MG63 (cell line): ENCODE measurements at regions not wholly inside any gene's neighbourhood (a gene's known extent, or its start where the extent isn't known, plus 50 kb on each side); places are given as distances from the start of the nearest gene placed in this dataset.
"Not testable (repeated sequence)": the region's sequence is repeated elsewhere in the genome, so short reads cannot be mapped to it uniquely, and the experiment has no call there.

Source experiments
- DNase-seq: peaks from one replicate; pipeline ENCODE4 v3.0.0-alpha.2; 2020
- H3K27me3 ChIP-seq: fragments of 250-450 bp; sonication (Bioruptor Pico); 2 replicates; pipeline ENCODE4 v1.5.1; 2020; ENCODE audit warnings: mild to moderate bottlenecking, moderate library complexity
- H3K36me3 ChIP-seq: fragments of 250-450 bp; sonication (Bioruptor Pico); 2 replicates; pipeline ENCODE4 v1.5.1; 2020; ENCODE audit warnings: mild to moderate bottlenecking, moderate library complexity
- H3K4me3 ChIP-seq: fragments of 250-450 bp; sonication (Bioruptor Pico); 2 replicates; pipeline ENCODE4 v1.5.1; 2020; ENCODE audit warnings: mild to moderate bottlenecking, moderate library complexity
- H3K9me3 ChIP-seq: fragments of 250-450 bp; sonication (Bioruptor Pico); 2 replicates; pipeline ENCODE4 v1.5.1; 2020; ENCODE audit warnings: mild to moderate bottlenecking, moderate library complexity

DNA sequence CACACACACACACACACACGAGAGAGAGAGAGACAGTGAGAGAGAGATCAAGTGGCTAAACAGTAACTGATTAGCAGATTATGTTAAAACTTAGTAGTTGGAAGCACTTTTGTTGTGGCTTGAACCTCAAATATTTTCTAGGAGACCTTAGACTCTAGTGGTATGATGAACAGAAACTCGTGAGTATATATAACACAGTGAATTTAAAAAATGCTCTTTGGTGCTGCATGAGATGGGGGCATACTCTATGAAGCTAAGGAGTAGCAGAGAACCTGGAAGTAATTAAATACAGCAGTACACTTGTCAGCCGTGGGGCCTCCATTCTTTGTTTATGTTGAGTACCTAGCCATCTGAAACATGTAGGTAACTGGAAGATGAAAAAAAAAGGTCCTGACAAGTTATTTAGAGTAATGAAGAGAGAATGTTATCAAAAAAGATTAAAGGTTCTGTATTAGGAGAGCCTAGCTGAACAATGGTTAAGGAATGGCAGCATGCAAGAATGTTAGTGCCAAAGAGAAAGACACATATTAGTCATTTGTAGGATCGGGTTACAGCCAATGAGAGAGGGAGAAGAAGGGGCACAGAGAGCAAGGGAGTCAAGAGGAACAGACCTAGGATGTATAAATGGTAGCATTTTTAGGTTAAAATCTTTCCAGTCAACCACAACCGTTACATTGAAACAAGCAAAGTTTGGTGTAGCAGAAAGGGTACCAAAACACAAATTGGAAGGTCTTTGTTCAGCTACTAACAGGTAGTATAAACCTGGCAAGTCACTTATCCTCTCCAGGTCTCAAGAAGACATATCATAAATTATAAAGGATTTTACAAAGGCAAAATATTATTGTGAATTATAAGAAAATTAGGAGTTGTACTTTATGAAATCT lies 316.7 kb upstream of the DIPK2B start:
- Histone ChIP-seq H3K9me3 (no peaks in the 10 kb centered on the region), H3K4me3 (no peak overlapping the region), H3K36me3 (peaks cover 2% of the 10 kb centered on the region), H3K27me3 (no peaks in the 10 kb centered on the region)
- peak; percentile 20 for DNase-seq

DNA sequence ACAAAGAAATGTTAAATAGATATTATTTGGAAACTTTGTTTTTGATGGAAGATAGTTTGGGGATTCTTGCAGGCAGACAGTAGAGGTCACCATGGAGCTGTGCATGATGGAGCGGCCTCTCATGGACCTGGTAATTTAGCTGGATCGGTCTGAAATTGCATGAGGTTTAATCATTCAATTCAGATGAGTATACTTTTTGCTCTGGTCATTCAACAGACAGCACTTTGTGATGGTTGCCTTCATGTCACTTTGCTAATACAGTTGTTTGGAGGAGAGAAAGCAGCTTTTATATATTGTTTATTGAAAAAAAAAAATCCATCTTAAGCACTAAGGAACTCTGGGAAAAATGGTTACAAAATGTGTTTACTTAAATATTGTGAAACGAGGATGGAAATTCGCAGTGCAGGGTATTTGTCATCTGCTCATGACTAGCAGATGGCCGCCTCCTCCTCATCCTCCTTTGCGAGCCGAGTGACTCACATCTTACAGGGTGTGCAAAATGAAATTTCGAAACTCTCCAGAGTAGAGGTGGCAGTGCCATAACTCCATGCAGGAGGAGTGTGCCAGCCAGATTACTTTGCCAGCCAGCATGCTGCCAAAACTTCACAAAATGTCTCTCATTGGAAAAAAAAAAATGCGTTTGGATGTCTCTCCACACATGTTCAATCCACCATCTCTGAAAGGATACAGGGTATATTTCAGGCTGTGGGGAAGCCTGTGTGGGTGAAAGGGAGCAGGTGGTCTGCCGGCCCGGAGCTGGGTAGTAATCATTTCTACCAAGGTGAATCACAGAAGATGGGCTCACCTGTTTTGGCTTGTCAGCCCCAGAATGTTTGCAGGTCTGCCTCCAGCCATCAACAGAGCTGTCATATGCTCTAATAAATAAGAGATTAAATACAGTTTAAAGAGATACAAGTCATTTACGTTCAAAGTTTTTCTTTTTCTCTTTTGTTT lies 314.9 kb upstream of the DIPK2B start:
- Histone ChIP-seq H3K27me3 (no peaks in the 10 kb centered on the region), H3K4me3 (no peak overlapping the region), H3K36me3 (no peaks in the 10 kb centered on the region; the same call in 1 of the 2 replicates), H3K9me3 (no peaks in the 10 kb centered on the region)
- DNase-seq = peak; percentile 88

DNA sequence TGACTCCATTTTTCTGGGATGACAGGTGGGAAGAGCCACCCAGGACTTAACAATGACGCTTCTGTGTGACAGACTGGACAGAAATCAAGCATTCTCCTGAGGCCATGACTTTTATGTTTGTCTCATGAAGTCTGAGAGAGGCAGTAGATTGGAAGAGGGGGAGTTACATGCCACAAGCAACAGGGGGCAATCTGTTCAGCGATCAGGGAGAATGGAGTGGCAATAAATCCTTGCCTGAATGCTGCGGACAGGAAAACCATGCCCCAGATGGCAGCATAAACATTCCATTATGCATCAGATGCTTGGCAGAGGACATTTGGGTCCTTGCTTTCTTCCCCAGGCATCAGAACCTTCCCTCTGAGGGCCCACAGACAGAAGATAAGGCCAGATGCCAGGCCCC lies 312.4 kb upstream of the DIPK2B start:
- Histone ChIP-seq H3K36me3 (peaks cover 2% of the 10 kb centered on the region), H3K4me3 (no peak overlapping the region), H3K27me3 (no peaks in the 10 kb centered on the region), H3K9me3 (no peaks in the 10 kb centered on the region)
- DNase-seq = no peak

DNA sequence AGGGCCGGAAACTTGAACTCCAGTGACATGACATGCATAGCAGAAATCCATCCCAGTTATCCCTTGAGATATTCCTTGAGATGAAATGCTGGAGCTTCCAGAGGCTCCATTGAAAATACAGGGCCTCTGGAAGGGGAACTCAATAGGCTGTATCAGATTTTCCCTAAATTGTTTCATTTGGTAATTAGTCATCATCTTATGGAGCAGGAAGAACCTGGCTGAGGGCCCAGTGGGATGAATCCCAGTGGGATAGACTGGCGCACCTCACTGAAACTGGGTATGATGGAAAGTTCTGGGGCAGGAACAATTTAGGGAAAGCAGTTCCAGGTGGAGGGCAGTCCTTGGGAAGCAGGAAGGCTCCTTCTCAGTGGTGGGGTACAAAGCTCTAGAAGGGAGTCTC lies 307.8 kb upstream of the DIPK2B start:
- Histone ChIP-seq H3K4me3 (no peak overlapping the region), H3K36me3 (peaks cover 5% of the 10 kb centered on the region), H3K27me3 (no peaks in the 10 kb centered on the region), H3K9me3 (no peaks in the 10 kb centered on the region)
- DNase-seq = peak; percentile 38

DNA sequence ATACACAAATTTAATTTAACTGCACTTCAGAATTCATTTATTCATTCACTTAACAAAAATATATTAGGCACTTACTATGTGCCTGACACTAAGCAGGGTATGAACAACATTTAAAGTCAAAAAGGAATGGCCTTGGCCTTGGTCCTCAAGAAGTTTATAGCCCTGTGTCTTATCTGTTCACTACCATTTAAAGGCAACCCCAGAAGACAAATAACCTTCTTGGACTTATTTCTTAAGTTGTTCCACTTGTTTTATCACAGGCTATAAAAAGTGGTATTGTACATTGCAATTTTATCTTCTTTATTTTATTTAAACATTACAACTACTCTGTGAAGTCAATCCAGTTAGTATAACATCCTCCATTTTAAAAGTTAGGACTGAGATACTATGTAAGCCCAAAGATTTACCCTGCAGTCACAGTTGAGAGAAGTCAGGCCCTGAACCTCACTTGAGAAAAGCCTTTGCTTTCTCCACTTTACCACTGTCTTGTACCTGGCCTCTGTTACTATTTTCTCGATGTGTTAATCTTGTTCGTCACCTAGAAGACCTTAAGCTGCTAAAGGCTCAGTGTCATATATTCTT lies 305.6 kb upstream of the DIPK2B start:
- no peaks in the 10 kb centered on the region for H3K27me3 ChIP-seq
- no peak overlapping the region for H3K4me3 ChIP-seq
- H3K9me3 ChIP-seq = no peaks in the 10 kb centered on the region

DNA sequence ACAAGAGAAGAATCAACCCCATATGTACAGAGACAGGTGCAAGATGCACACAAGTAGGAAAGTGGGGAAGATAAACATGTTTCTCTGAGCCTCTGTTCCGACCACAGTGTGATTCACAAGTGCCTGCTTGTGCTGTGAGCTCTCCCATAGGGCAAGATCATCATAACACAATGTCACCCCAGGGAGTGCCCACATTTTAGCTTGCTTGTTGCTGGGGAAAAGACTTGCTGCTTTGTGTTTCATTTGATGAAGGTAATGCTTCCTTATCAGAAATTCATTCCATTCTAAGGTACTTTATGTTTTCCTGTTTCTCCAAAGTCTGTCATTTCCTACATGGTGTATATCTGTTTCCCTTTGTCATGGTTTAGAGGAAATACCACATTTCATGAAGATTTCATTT lies 304.5 kb upstream of the DIPK2B start:
- H3K9me3 ChIP-seq = no peaks in the 10 kb centered on the region
- no peak overlapping the region for H3K4me3 ChIP-seq
- H3K27me3 ChIP-seq = no peaks in the 10 kb centered on the region
- DNase-seq = peak; percentile 50
- peaks cover 5% of the 10 kb centered on the region; the same call in 1 of the 2 replicates for H3K36me3 ChIP-seq

More for the DNA sequence above, 305.6 kb upstream of the DIPK2B start:
- peaks cover 5% of the 10 kb centered on the region for H3K36me3 ChIP-seq
- DNase-seq = no peak

DNA sequence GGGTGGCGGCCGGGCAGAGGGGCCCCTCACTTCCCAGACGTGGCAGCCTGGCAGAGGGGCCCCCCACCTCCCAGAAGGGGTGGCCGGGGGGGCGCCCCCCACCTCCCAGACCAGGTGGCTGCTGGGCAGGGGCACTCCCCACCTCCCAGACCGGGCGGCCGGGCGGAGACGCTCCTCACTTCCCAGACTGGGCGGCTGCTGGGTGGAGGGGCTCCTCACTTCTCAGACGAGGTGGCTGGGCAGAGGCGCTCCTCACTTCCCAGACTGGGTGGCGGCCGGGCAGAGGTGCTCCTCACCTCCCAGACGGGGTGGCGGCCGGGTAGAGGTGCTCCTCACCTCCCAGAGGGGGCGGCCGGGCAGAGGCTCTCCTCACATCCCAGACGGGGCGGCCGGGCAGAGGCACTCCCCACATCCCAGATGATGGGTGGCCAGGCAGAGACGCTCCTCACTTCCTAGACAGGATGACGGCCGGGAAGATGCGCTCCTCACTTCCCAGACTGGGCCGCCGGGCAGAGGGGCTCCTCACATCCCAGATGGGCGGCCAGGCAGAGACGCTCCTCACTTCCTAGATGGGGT lies 303.2 kb upstream of the DIPK2B start:
- not testable (repeated sequence) for H3K9me3 ChIP-seq, DNase-seq, H3K36me3 ChIP-seq, H3K27me3 ChIP-seq, H3K4me3 ChIP-seq

DNA sequence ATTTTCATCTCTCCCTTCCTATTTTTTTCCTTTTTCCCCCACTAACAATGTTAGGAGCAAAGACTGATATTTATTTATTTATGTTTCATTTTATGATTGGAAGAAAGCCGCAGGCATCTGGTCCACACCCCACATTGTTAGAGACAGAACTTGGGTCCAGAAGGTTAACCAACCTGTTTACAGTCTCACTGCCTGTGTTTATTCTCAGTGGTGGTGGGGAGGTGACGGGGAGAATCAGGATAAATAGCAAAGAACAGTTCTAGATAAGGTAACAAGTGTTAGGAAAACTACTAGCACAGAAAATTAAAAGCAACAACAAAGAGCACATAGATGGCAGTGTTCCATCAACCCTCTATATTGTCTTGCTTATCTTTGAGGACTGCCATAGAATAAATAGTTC lies 301.7 kb upstream of the DIPK2B start:
- no peak overlapping the region for H3K4me3 ChIP-seq
- H3K9me3 ChIP-seq = no peaks in the 10 kb centered on the region; the same call in 1 of the 2 replicates
- DNase-seq = no peak

DNA sequence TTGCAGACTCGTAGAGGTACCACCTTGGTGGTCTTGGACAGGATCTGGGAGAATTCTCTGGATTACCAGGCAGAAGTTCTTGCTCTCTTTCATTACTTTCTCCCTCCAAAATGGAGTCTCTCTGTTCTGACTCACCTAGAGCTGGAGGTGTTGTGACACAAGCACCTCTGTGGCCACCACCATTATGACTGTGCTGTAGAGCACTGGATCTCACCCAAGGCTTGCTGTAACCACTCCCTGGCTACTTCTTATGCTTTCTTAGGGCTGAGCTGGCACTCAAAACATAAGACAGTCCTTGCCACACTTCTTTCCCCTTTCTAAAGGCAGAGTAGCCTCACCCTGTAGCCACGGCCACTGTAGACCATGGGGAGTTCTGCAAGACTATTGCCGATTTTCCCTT lies 296.6 kb upstream of the DIPK2B start:
- DNase-seq = no peak

More for the DNA sequence above, 301.7 kb upstream of the DIPK2B start:
- H3K27me3 ChIP-seq = no peaks in the 10 kb centered on the region
- H3K36me3 ChIP-seq = no peaks in the 10 kb centered on the region

DNA sequence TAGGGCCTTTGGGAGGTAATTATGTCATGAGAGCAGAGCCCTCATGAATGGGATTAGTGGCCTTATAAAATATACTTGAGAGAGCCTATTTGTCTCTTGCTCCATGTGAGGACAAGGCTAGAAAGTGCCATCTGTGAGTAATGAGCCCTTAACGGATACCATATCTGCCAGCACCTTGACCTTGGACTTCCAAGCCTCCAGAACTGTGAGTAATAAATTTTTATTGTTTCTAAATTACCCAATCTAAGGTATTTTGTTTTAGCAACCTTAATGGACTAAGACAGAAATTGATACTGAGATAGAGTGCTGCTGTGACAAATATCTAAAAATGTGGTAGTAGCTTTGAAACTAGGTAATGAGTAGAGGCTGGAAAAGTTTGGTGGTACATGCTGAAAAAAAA lies 285.0 kb upstream of the DIPK2B start:
- Histone ChIP-seq H3K9me3 (peaks cover 9% of the 10 kb centered on the region), H3K36me3 (peaks cover 13% of the 10 kb centered on the region), H3K4me3 (no peak overlapping the region), H3K27me3 (no peaks in the 10 kb centered on the region)
- DNase-seq = no peak

More for the DNA sequence above, 296.6 kb upstream of the DIPK2B start:
- Histone ChIP-seq H3K27me3 (no peaks in the 10 kb centered on the region), H3K4me3 (no peak overlapping the region), H3K9me3 (peaks cover 2% of the 10 kb centered on the region; the same call in 1 of the 2 replicates), H3K36me3 (no peaks in the 10 kb centered on the region)

DNA sequence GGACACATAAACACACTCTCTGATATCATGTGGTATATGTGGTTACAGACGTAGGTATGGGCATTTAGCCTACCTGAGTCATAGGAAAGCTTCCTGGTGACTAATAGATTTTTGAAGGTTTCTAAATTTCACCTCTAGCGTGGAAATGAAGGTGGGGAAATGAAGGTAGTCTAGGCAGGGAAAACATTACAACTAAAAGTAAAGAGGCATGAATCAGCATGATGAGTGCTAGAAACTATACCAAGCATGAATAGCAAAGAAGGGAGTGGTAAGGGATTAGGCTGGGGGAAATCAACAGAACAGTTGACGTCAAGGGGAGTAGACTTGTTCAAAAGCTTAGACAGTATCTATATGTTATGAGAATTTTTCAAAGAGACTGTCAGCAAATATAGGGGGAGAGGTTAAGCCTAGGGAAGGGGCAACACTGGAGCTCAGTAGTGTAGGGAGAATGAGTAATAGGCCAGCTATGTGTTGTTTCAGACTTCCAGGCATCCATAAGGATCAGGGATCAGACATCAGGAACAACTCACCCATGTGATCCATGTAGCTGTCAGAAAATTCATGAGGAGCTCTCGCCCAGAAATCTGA lies 279.3 kb upstream of the DIPK2B start:
- Histone ChIP-seq H3K4me3 (no peak overlapping the region), H3K9me3 (peaks cover 17% of the 10 kb centered on the region), H3K36me3 (peaks cover 22% of the 10 kb centered on the region), H3K27me3 (no peaks in the 10 kb centered on the region)
- peak; percentile 64 for DNase-seq

DNA sequence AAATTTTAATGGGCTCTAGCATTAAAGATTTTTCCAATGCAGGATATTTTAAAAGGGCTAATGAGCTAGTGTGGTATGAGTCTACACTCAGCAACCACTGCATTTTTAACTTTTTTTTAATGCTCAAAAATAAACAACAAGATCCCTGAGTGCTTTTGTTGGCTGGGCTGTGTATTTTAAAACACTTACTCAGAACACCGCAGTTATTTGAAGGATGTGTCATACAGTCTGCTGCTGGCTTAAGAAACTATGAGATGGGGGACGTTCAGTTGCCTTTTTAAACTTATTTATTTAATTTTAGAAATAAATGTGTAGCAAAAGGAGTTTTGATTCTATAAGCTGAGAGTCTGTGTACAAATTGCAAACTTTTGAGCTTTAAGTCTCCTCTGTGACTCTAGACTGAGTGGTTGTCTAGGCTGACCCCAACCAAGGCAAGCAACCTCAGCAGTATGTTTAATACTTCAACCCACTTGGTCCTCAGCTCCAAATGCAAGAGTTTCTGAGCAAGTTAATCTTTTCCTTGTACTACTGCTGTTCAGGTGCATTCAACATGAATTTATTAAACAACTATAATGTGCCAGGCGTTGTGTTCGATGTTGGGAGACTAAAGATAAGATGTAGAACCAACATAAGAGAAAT lies 278.6 kb upstream of the DIPK2B start:
- Histone ChIP-seq H3K4me3 (no peak overlapping the region), H3K9me3 (peaks cover 20% of the 10 kb centered on the region), H3K36me3 (peaks cover 23% of the 10 kb centered on the region), H3K27me3 (no peaks in the 10 kb centered on the region)
- DNase-seq = no peak

DNA sequence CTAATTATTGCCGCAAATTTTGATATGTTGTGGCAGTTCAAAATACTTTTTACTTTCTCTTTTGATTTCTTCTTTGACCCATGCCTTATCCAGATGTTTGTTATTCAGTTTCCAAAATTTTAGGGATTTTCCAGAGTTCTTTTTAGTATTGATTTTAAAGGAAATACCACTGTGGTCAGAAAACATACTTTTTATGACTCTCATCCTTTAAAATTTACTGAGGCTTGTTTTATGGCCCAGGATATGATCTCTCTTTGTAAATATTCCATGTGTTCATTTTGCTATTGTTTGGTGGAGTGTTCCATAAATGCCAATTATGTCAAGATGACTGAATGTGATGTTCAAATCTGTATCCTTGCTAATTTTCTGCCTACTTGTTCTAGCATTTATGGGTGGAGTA lies 272.3 kb upstream of the DIPK2B start:
- Histone ChIP-seq H3K27me3 (no peaks in the 10 kb centered on the region), H3K9me3 (peaks cover 21% of the 10 kb centered on the region), H3K36me3 (peaks cover 14% of the 10 kb centered on the region), H3K4me3 (no peak overlapping the region)
- DNase-seq = no peak

DNA sequence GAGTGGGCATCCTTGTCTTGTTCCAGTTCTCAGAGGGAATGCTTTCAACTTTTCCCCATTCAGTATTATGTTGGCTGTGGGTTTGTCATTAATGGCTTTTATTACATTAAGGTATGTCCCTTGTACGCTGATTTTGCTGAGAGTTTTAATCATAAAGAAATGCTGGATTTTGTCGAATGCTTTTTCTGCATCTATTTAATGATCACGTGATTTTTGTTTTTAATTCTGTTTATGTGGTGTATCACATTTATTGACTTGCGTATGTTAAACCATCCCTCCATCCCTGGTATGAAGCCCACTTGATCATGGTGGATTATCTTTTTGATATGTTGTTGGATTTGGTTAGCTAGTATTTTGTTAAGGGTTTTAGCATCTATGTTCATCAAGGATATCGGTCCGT lies 266.9 kb upstream of the DIPK2B start:
- H3K4me3 ChIP-seq, H3K36me3 ChIP-seq, DNase-seq, H3K27me3 ChIP-seq: not testable (repeated sequence)
- peaks cover 18% of the 10 kb centered on the region for H3K9me3 ChIP-seq

DNA sequence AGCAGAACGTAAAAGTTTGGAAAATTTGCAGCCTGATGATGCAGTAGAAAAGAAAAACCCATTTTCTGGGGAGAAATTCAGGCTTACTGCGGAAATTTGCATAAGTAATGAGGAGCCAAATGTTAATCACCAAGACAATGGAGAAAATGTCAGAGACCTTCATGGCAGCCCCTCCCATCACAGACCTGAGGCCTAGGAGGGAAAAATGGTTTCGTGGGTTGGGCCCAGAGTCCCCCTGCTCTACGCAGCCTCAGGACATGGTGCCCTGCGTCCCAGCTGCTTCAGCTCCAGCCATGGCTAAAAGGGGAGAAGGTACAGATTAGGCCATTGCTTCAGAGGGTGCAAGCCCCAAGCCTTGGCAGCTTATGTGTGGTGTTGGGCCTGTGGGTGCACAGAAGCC lies 255.1 kb upstream of the DIPK2B start:
- DNase-seq, H3K27me3 ChIP-seq, H3K9me3 ChIP-seq, H3K4me3 ChIP-seq, H3K36me3 ChIP-seq: not testable (repeated sequence)

DNA sequence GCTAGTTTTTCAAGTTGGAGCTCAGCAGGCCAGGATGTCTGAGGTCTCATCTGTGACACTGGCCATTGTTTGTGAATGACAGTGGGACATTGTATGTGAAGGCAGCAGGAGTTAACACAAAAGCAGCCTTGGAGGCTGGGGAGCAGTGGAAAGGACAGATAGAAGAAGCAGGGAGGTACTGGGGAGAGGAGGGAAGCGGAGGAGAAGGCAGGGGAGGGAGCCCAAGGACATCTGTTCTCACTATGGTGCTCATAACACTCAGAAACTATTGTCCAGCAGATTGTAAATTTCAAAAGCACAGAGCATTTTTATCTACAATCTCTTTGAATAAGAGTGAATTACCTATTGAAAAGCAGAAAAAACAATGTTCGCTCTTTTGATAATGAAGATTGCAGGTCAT lies 253.6 kb upstream of the DIPK2B start:
- Histone ChIP-seq H3K36me3 (no peaks in the 10 kb centered on the region), H3K27me3 (no peaks in the 10 kb centered on the region), H3K9me3 (no peaks in the 10 kb centered on the region), H3K4me3 (no peak overlapping the region)
- no peak for DNase-seq
